KMS-11 (cell line): ENCODE measurements at regions not wholly inside any gene's neighbourhood (a gene's known extent, or its start where the extent isn't known, plus 50 kb on each side); places are given as distances from the start of the nearest gene placed in this dataset.
A peak's percentile ranks its signal among the peaks of the same experiment; 100 is the strongest.

Experiments used
- H2AFZ ChIP-seq: fragments of 200-600 bp; sonication (generic); 2 replicates; pipeline ENCODE4 v1.6.1; 2016; ENCODE audit warnings: antibody characterized with exemption, mixed run types, low read depth
- H3K27ac ChIP-seq: fragments of 200-600 bp; sonication (generic); 2 replicates; pipeline ENCODE4 v1.6.1; 2016; ENCODE audit warnings: mild to moderate bottlenecking, mixed run types
- H3K27me3 ChIP-seq: fragments of 200-600 bp; sonication (generic); 2 replicates; pipeline ENCODE4 v1.6.1; 2017; ENCODE audit warnings: mild to moderate bottlenecking, low read depth, mixed run types, moderate library complexity; ENCODE audit not compliant: insufficient read depth
- H3K36me3 ChIP-seq: fragments of 200-600 bp; sonication (generic); 2 replicates; pipeline ENCODE4 v1.6.1; 2017; ENCODE audit warnings: mild to moderate bottlenecking, mixed run types; ENCODE audit not compliant: insufficient read depth
- H3K4me1 ChIP-seq: fragments of 200-600 bp; sonication (generic); 2 replicates; pipeline ENCODE4 v1.6.1; 2016; ENCODE audit warnings: mild to moderate bottlenecking, low read depth, mixed run types; ENCODE audit not compliant: poor library complexity, severe bottlenecking
- H3K4me2 ChIP-seq: fragments of 200-600 bp; sonication (generic); 2 replicates; pipeline ENCODE4 v1.7.0; 2016; ENCODE audit warnings: mild to moderate bottlenecking, mixed run types
- H3K4me3 ChIP-seq: fragments of 200-600 bp; sonication (generic); IDR thresholded peaks from 2 replicates; pipeline ENCODE4 v1.6.1; 2017; ENCODE audit warnings: low read depth, low read length, mixed read lengths; ENCODE audit not compliant: insufficient read depth
- H3K79me2 ChIP-seq: fragments of 200-600 bp; sonication (generic); 2 replicates; pipeline ENCODE4 v1.6.1; 2016; ENCODE audit warnings: low read depth, mixed run types; ENCODE audit not compliant: insufficient read depth
- H3K9ac ChIP-seq: fragments of 200-600 bp; sonication (generic); 2 replicates; pipeline ENCODE4 v1.6.1; 2016; ENCODE audit warnings: mild to moderate bottlenecking, mixed run types
- H4K20me1 ChIP-seq: fragments of 200-600 bp; sonication (generic); 2 replicates; pipeline ENCODE4 v1.6.1; 2016; ENCODE audit warnings: mild to moderate bottlenecking, mixed run types; ENCODE audit not compliant: insufficient read depth
- TF ChIP-seq, protein P1 (sequence below): fragments of 200-600 bp; sonication (generic); conservative IDR thresholded peaks from 2 replicates; pipeline ENCODE4 v1.6.1; 2017; ENCODE audit warnings: low read depth, mild to moderate bottlenecking, antibody characterized with exemption, low read length, moderate library complexity, mixed read lengths

- Histone ChIP-seq H3K79me2 (no peaks in the 10 kb centered on the region), H3K27me3 (no peaks in the 10 kb centered on the region), H2AFZ (no peak overlapping the region), H3K4me3 (no peak overlapping the region), H3K36me3 (no peaks in the 10 kb centered on the region), H3K4me2 (no peak overlapping the region), H3K9ac (no peak overlapping the region), H3K4me1 (no peaks in the 10 kb centered on the region), H4K20me1 (no peaks in the 10 kb centered on the region), H3K27ac (no peak overlapping the region)
- TF ChIP-seq, protein P1, sequence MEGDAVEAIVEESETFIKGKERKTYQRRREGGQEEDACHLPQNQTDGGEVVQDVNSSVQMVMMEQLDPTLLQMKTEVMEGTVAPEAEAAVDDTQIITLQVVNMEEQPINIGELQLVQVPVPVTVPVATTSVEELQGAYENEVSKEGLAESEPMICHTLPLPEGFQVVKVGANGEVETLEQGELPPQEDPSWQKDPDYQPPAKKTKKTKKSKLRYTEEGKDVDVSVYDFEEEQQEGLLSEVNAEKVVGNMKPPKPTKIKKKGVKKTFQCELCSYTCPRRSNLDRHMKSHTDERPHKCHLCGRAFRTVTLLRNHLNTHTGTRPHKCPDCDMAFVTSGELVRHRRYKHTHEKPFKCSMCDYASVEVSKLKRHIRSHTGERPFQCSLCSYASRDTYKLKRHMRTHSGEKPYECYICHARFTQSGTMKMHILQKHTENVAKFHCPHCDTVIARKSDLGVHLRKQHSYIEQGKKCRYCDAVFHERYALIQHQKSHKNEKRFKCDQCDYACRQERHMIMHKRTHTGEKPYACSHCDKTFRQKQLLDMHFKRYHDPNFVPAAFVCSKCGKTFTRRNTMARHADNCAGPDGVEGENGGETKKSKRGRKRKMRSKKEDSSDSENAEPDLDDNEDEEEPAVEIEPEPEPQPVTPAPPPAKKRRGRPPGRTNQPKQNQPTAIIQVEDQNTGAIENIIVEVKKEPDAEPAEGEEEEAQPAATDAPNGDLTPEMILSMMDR = no peak
Observed at GRCh38 chr11:114773541-114774338, 95.4 kb downstream of the NXPE2 start.

DNA sequence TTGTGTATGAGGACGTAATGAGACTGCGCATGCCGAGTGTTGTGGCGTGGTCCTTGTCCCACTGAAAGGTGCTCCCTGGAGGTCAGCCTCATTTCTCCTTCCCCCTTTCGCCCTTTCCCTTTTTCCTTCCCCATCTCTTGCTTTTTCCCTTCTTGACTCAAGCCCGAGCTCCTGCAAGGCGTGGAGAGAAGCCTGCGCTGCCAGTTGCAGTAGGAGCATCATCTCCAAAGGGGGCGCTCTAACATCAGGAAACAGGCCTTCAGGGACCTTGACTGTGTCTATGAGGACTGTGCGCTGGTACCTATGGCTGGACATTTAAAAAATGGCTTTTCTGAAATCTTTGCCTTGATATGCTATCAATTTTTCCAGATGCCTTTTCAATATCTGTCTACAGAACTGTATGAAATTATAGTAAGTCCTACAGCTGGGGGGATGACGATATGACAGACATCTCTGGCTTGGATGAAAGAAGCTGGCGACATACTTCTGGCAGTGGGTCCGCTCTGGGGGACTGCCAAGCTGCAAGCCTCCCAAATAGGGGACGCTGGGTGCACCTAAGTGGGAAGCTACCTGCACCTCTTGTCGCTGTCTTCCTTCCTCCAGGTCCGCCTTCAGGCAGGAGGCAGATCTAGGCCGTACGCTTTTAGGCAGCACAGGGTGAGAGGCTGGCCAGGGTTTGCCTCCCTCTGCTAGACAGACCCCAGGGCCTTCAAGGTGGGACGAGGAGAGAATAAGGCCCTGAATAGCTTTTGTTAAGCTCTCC is 96.5 kb downstream of the NXPE2 start:
- Histone ChIP-seq H2AFZ (no peak overlapping the region), H3K27ac (no peak overlapping the region), H3K4me1 (no peaks in the 10 kb centered on the region), H4K20me1 (no peaks in the 10 kb centered on the region), H3K27me3 (no peaks in the 10 kb centered on the region), H3K36me3 (no peaks in the 10 kb centered on the region), H3K79me2 (no peaks in the 10 kb centered on the region), H3K4me3 (no peak overlapping the region), H3K9ac (no peak overlapping the region), H3K4me2 (no peak overlapping the region)
- TF ChIP-seq, protein P1 = peak; percentile 46; the same call in 1 of the 2 replicates

DNA sequence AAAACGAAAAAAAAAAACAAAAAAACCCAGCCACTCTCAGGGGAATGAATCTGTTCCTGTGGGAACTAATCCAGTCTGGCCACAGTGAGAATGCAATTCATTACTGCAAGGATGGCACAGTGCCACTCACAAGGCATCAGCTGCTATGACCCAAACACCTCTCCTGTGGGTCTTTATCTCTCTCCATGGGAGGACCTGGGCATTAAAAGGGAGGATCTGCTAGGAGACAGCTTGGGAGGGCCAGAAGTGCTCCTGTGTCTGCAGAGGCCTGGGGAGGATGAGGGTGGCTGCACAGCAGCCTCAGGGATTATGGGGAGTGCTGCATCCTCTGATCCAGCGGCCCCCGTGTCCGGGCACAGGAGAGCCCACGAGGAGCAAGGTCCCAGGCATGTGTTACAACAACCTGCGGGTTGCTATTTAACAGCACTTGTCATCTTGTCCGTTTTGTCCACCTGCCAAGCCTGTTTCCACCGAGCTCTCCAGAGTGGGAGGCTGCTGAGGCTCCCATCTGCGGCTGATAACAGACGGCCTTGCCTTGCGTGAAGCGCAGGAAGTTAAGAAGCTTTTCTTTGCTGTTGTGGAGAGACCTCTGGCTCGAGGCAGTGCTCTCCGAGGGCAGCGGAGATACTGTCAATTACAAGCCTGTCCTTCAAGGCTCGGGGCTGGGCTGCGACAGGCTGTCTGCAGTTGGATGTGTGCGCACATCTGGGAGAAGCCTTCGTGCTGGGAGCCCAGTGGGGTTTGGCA is 97.7 kb downstream of the NXPE2 start:
- no peaks in the 10 kb centered on the region for H3K36me3 ChIP-seq
- H3K4me2 ChIP-seq = no peak overlapping the region
- no peaks in the 10 kb centered on the region for H3K79me2 ChIP-seq
- no peaks in the 10 kb centered on the region for H4K20me1 ChIP-seq
- H3K27ac ChIP-seq = no peak overlapping the region
- no peak overlapping the region for H3K4me3 ChIP-seq
- H2AFZ ChIP-seq = no peak overlapping the region
- TF ChIP-seq, protein P1 = no peak
- H3K27me3 ChIP-seq = no peaks in the 10 kb centered on the region
- no peaks in the 10 kb centered on the region for H3K4me1 ChIP-seq
- H3K9ac ChIP-seq = no peak overlapping the region

DNA sequence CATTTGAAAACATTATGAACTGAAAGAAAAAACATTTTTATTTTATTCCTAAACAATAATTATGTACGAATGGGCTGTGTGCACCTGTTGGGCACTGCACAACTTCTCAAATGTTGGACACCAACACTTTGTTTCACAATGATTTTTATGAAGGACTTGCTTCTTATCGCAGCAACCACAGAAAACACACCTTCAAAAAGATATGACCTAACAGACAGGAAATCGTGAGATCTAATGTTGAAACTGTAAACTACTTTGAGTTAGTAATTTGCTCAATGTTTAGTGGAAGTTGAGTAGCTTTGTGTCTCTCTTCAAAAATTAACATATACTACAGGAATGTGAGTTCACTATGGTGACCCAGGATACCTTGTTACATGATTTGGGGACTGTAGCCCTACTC is 98.6 kb downstream of the NXPE2 start:
- no peak overlapping the region for H3K4me3 ChIP-seq
- no peaks in the 10 kb centered on the region for H3K27me3 ChIP-seq
- H4K20me1 ChIP-seq = no peaks in the 10 kb centered on the region
- H3K4me1 ChIP-seq = no peaks in the 10 kb centered on the region
- no peak overlapping the region for H3K9ac ChIP-seq
- no peaks in the 10 kb centered on the region for H3K36me3 ChIP-seq
- TF ChIP-seq, protein P1 = no peak
- H3K27ac ChIP-seq = no peak overlapping the region
- H2AFZ ChIP-seq = no peak overlapping the region
- H3K79me2 ChIP-seq = no peaks in the 10 kb centered on the region
- H3K4me2 ChIP-seq = no peak overlapping the region
